Stomach (tissue), 8 donors: ENCODE measurements at regions not wholly inside any gene's neighbourhood (a gene's known extent, or its start where the extent isn't known, plus 50 kb on each side); places are given as distances from the start of the nearest gene placed in this dataset.

Source experiments
- DNase-seq, 2 donors: peaks; one replicate each; pipeline versions ENCODE4 v3.0.0 to v3.0.0-alpha.2; 2013 to 2019
- H3K27ac ChIP-seq, 5 donors: fragments of 200-600 bp in 4 of 5; sonication (generic) in 4 of 5; one replicate each; pipeline ENCODE4 v1.5.1; 2013 to 2019; ENCODE audit warnings: mild to moderate bottlenecking in 1 of 5, moderate library complexity in 1 of 5
- H3K27me3 ChIP-seq, 3 donors: fragments of 200-600 bp; sonication (generic); one replicate each; pipeline ENCODE4 v1.5.1; 2017 to 2019; ENCODE audit warnings: mixed run types in 1 of 3
- H3K36me3 ChIP-seq, 4 donors: fragments of 200-600 bp; sonication (generic); 1 replicate in 3 of 4; 2 replicates in 1 of 4; pipeline ENCODE4 v1.5.1; 2016 to 2019
- H3K4me1 ChIP-seq, 4 donors: fragments of 200-600 bp; sonication (generic); one replicate each; pipeline ENCODE4 v1.5.1; 2016 to 2019
- H3K4me3 ChIP-seq, 4 donors: fragments of 200-600 bp; sonication (generic) in 3 of 4; one replicate each; pipeline ENCODE4 v1.5.1; 2016 to 2019; ENCODE audit warnings: mild to moderate bottlenecking in 1 of 4
- H3K9me3 ChIP-seq, 4 donors: fragments of 200-600 bp; sonication (generic); one replicate each; pipeline ENCODE4 v1.5.1; 2016 to 2019
- CTCF ChIP-seq, 7 experiments: fragments of 450-650 bp in 4 of 7; fragments of 200-600 bp in 3 of 7; sonication (generic) in 3 of 7; IDR thresholded peaks; one replicate each; pipeline ENCODE4 v1.5.1; 2016 to 2019; ENCODE audit warnings: antibody characterized with exemption in 7 of 7, control low read depth in 2 of 7, mild to moderate bottlenecking in 1 of 7
- EP300 ChIP-seq: sonication (generic); formaldehyde crosslinking; IDR thresholded peaks from one replicate; pipeline ENCODE4 v1.6.1; 2017; ENCODE audit warnings: antibody characterized with exemption
- POLR2A ChIP-seq, 4 donors: fragments of 450-650 bp; IDR thresholded peaks; one replicate each; pipeline ENCODE4 v1.6.1; 2016; ENCODE audit warnings: antibody characterized with exemption in 4 of 4, control low read depth in 2 of 4, mild to moderate bottlenecking in 1 of 4, moderate library complexity in 1 of 4
- POLR2AphosphoS5 ChIP-seq, 3 donors: sonication (generic); formaldehyde crosslinking; IDR thresholded peaks; one replicate each; pipeline ENCODE4 v1.6.1; 2016; ENCODE audit warnings: antibody characterized with exemption in 3 of 3
- WGBS, 5 donors: extraction: QIAGEN DNeasy Blood & Tissue Kit in 3 of 5; methylation state at CpG; one replicate each; pipeline versions ENCODE4 v1.1.5 to v1.1.7; 2013 to 2018; 5-methylcytosine and 5-hydroxymethylcytosine counted together
- intact Hi-C: fragments of 100-400 bp; cut with DNase I; formaldehyde crosslinking; loops from one replicate; pipeline ENCODE4 v1.15.1; 2023; ENCODE audit warnings: low total_unique reads
- donor health status: healthy with polysubstance abuse.
- donor health status: Bipolar disorder and iron deficiency.
- donor health status: healthy.

DNA sequence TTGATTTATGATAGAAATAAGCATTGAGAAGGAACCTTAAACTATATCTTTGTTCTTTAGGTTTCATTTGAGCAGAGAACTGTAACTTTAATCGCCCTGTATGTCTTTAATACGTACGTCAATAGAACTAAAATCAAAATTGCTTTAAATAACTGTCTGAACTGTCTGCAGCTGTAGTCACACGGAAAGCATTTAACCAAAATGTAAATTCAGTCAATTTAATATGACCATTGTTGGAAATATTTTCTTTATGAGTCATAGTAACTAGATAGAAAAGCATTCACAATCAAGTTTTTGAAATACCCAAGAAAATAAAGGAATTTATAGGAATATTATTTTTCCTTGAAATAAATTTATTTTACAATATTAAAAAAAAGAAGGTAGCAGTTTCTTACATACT is 157.1 kb upstream of the CDH6 start:
- Histone ChIP-seq H3K27ac (no peak overlapping the region), H3K4me1 (no peaks in the 10 kb centered on the region), H3K27me3 (no peaks in the 10 kb centered on the region), H3K9me3 (peaks cover 0 to 4% (median 0%) of the 10 kb centered on the region in 4 donors), H3K4me3 (no peak overlapping the region), H3K36me3 (no peaks in the 10 kb centered on the region)
- TF ChIP-seq POLR2A (IDR thresholded peaks at IDR 0.05) (no peak), CTCF (IDR thresholded peaks at IDR 0.05) (no peak), POLR2AphosphoS5 (IDR thresholded peaks at IDR 0.05) (no peak), EP300 (no peak)
- no peak for DNase-seq
- 26 to 70% (median 55%) methylated on average over 4 of the region's 4 CpGs for WGBS, 5 donors
- intact Hi-C loops, result no loop called here

GRCh38 chr5:31033295-31033694 is 160.2 kb upstream of the CDH6 start:
- Histone ChIP-seq H3K4me1 (no peaks in the 10 kb centered on the region), H3K9me3 (no peaks in the 10 kb centered on the region), H3K27me3 (no peaks in the 10 kb centered on the region), H3K27ac (no peak overlapping the region), H3K36me3 (no peaks in the 10 kb centered on the region), H3K4me3 (no peak overlapping the region)
- 70 to 79% (median 78%) methylated on average over 1 of the region's 1 CpG for WGBS, 5 donors
- no peak for TF ChIP-seq POLR2A (IDR thresholded peaks at IDR 0.05)
- TF ChIP-seq POLR2AphosphoS5 (IDR thresholded peaks at IDR 0.05), result no peak
- TF ChIP-seq CTCF (IDR thresholded peaks at IDR 0.05), result no peak
- TF ChIP-seq EP300, result no peak
- no peak for DNase-seq
- intact Hi-C loops, result no loop called here

DNA sequence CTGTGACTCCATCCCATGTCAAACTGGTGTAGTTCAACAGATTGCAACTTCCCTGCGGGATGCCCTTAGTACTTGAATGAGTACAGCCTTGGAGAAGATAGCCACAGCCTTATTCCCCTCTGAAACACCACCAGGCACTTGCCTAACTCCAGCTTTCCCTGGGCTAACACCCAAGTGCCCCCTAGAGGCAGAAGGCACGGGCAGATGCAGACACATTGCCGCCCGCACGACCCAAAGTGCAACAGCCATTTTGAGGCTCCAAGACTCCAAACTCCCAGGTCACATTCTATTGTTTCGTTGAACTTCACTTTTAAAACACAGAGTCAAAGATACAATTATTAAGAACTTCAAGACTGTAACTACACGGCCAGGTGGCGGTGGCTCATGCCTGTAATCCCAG is 163.6 kb upstream of the CDH6 start:
- Histone ChIP-seq H3K9me3 (no peaks in the 10 kb centered on the region), H3K4me3 (no peak overlapping the region), H3K27ac (no peak overlapping the region), H3K36me3 (no peaks in the 10 kb centered on the region), H3K4me1 (no peaks in the 10 kb centered on the region), H3K27me3 (no peaks in the 10 kb centered on the region)
- DNase-seq, result no peak
- WGBS, 5 donors, result 87 to 94% (median 90%) methylated on average over 8 of the region's 8 CpGs
- TF ChIP-seq EP300, result no peak
- no peak for TF ChIP-seq CTCF (IDR thresholded peaks at IDR 0.05)
- TF ChIP-seq POLR2AphosphoS5 (IDR thresholded peaks at IDR 0.05), result no peak
- TF ChIP-seq POLR2A (IDR thresholded peaks at IDR 0.05), result no peak
- intact Hi-C loops, result no loop called here

DNA sequence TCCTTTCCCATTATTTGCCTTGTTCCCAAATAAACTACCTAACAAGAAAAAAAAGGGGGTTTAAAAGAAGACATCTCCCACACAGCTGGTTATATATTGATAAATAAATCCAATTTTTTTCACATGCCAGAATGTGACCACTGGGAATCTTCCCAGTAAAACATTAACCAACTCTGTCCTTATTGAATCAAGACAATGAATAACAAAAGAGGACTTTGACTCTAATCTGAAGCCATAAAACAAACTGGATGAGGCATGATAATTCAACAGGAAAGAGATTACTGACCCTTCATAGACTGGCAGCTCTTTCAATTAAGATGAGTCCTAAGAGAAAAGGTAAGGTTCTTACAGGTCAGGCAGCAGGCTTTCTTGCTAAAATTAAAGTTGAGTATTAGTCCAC is 165.8 kb upstream of the CDH6 start:
- intact Hi-C loops, result no loop called here
- Histone ChIP-seq H3K27ac (no peak overlapping the region), H3K27me3 (no peaks in the 10 kb centered on the region), H3K9me3 (no peaks in the 10 kb centered on the region), H3K4me1 (peaks cover 0 to 6% (median 0%) of the 10 kb centered on the region in 4 donors), H3K36me3 (no peaks in the 10 kb centered on the region), H3K4me3 (no peak overlapping the region)
- TF ChIP-seq CTCF (IDR thresholded peaks at IDR 0.05) (no peak), EP300 (no peak), POLR2AphosphoS5 (IDR thresholded peaks at IDR 0.05) (no peak), POLR2A (IDR thresholded peaks at IDR 0.05) (no peak)
- DNase-seq, result no peak

GRCh38 chr5:31023105-31023504 is 170.4 kb upstream of the CDH6 start:
- Histone ChIP-seq H3K4me3 (no peak overlapping the region), H3K4me1 (peaks cover 0 to 6% (median 0%) of the 10 kb centered on the region in 4 donors), H3K36me3 (no peaks in the 10 kb centered on the region), H3K27ac (no peak overlapping the region), H3K9me3 (no peaks in the 10 kb centered on the region), H3K27me3 (no peaks in the 10 kb centered on the region)
- WGBS, 5 donors, result 12 to 27% (median 18%) methylated on average over 3 of the region's 3 CpGs
- DNase-seq, result no peak
- TF ChIP-seq CTCF (IDR thresholded peaks at IDR 0.05) (no peak), EP300 (no peak), POLR2AphosphoS5 (IDR thresholded peaks at IDR 0.05) (no peak), POLR2A (IDR thresholded peaks at IDR 0.05) (no peak)
- intact Hi-C loops, result no loop called here
